ENCODE measurements at regions not wholly inside any gene's neighbourhood (a gene's known extent, or its start where the extent isn't known, plus 50 kb on each side); places are given as distances from the start of the nearest gene placed in this dataset.
"Not testable (repeated sequence)": the region's sequence is repeated elsewhere in the genome, so short reads cannot be mapped to it uniquely, and the experiment has no call there.

DNA sequence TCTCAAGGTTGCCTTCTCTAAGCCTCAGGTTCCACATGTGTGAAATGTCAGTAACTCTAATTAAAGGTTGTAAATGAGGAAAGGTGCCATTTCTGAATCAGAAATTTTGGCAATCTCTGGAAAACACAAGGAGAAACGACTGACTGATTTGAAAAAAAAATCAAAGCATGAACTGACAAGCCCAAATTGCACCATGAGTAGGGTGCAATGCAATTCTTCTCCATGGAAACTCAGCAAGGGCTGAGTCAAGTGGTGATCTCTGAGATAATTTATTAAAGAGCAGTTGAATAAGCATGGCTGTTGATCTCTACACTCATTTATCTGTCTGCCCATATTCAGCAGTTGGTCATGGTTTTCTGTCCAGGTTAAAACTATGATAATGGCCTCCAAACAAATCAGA is 201.6 kb upstream of the CMC1 start:
- no peak for DNase-seq

DNA sequence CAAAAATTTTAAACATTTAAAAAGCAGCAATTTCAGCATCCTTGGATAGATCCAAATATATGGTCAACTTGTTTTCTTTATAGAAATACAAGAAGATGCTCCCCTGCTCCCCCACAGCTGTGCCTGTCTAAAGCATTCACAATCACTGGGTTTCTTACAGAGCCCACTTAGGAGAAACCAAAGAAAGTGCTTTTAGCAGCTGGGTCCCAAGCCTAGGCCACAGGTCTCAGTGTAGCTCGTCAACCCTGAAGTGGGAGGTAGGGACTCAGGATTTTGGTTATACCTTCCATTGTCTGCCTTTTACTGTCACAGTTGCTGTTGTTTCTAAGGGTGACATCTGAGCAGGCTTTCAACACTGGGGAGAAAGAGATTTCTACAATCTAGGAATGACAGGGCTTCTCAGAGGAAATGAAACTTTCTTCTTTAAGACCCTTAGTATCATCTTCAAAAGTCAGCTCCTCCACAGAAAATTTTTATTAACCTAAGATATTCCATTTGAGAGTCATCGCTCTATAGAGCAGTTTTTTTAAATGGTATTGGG is 199.3 kb upstream of the CMC1 start:
- DNase-seq: no peak

DNA sequence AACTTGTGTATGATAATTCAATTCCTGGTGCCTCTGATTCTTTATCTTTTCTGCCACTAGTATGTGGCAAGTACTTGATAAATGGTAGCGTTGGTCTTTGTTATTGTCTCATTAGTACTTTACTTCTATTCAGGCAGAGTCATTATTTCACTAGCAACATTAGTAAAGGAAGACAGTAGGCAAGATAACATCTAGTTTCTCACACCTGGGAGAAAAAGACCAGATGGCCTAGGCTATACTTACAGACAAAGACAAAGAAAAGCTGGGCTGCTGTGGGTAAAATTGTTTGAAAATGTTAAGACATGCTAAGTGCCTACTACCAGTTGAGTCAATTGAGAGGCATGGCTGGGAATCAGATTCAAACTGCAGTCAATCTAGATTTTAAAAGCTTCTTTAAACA is 198.7 kb upstream of the CMC1 start:
- DNase-seq: no peak

DNA sequence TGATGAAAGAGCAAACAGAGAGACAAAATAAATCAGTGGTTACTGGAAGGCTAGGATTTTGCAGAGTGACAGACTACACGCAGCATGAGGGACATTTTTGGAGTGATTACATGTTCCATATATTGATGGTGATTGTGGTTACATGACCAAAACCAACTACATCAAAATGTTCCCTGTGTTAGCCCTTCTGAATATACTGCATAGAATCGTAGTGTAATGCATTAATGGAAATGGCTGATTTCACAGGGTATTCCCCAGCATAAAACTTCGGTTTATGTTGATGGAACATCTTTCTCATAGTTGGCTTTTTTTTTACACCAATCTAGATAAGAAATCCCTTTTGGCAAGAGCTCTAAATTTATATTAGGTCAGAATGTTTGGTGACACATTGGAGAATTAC is 191.3 kb upstream of the CMC1 start:
- no peak for DNase-seq

DNA sequence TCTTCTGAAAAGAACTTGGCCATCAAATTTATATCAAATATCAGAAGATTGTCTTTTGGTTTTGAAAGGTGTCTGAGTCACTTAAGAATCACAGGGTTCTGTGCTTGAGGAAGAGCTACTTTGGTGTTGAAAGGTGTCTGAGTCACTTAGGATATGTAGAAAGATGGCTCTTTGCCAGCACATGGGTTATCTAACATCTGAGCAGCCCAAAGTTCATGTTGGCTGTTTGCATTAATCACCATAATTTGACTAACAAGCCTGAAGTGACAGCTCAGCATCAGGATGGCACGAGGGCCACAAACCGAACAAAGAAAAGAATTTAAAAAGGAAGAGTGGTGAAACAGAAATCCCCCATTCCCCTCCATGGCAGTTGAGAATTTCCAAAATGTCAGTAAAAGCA is 190.5 kb upstream of the CMC1 start:
- peak; percentile 34 for DNase-seq

DNA sequence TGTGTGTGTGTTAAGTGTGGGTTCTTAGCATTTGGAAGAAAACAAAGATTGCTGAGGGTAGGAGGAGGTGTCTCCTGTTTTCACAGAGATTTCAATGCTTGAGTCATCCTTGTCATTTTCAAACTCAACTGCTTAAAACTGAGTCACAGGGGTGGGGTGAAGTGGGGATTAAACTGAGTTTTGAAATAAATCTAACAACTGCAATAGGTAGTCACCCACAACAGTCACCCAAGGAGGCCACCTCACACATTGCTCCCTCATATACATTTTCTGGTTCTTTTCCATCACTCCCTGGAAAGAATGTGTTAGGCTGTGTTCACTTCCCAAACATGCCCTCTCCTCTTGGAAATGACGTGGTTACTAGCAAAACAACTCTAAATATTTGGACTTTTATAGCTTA is 187.7 kb upstream of the CMC1 start:
- DNase-seq: peak in 1 of 2 experiments; percentile 28

DNA sequence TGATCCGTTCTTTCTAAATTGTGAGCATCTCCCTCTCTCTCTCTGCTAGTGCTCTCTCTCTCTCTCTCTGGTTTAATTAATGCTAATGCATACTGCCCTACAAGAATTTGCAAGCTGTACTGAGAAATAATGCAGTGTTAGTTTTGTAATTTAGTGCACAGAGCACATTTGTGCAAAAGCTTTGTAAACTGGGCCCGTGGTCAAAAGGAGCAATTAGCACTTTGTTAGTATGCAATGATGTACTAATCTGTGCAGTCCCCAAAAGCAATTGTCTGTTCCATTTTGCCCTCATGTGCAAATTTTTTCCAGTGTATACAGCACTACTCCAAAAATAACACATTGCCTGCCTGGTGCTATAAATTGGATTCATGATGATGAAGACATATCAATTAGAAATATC is 184.6 kb upstream of the CMC1 start:
- DNase-seq: no peak

DNA sequence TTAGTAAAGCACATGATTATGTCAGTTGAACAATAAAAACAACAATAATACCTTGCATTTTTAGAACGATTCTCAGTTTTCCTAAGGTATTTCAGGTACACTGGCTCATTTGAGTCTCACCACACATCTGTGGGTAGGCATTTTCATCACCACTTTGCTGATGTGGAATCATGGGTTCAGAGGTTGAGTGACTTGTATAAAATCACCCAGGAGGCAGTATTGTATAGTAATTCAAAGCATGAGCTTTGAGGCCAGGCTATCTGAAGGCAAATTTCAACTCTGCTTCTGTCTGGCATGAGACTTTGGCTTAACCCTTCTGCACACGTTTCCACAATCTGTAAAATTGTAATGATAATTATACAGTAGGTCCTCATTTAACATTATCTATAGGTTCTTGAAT is 183.9 kb upstream of the CMC1 start:
- DNase-seq: no peak

DNA sequence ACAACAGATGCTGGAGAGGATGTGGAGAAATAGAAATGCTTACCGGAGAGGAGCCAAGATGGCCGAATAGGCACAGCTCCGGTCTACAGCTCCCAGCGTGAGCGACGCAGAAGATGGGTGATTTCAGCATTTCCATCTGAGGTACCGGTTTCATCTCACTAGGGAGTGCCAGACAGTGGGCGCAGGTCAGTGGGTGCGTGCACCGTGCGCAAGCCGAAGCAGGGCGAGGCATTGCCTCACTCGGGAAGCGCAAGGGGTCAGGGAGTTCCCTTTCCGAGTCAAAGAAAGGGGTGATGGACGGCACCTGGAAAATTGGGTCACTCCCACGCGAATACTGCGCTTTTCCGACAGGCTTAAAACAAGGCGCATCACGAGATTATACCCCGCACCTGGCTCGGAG is 182.2 kb upstream of the CMC1 start:
- DNase-seq: not testable (repeated sequence)

DNA sequence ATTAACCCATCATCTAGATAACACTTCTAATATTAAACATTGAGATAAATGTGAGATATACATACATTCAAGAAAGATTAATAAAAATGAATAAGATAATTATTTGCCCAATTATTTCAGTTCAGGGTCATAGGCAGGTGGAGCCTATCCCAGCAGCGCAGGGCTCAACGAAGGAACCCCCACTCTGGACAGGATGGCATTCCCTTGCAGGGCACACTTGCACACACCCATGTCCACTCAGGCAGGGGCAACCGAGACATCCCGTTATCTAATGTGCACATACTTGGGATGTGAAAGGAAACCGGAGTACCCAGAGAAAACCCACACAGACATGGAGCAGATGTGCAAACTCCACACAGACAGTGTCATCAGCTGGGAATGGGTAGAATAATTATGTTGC is 175.4 kb upstream of the CMC1 start:
- no peak for DNase-seq

DNA sequence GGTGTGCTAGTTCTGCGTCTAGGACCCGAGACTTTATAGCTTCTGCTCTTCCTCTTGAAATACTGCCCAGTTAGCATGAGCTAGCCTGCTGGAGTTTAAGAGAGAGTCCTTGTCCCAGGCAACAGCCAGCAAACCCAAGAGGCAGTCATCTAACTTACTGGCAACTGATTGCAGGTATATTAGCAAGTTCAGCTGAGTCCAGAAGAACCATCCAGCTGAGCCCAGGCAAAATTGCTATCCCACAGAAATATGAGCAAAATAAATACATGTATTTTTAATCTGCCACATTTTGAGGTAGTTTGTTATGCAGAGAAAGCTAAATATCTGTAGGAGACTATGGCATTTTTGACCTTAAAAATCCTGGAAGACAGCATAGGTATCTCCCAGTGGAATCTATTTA is 174.4 kb upstream of the CMC1 start:
- no peak for DNase-seq

DNA sequence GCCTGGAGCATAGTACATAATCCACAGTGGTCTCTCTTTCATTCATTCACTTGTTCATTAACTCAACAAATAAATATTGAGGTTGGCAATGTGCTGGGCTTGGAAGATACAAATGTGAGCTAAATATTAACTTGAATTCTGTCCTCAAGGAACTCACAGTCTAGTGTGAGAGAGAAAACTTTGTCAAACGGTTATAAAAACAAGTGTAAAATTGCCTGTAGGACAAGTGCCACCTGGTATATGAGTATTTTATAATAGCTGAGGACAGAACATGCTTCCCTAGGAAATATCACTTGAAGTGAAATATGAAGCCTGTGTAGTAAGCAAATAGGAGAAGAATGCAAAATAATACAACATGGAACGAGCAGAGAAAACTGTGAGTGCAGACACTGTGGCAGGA is 173.1 kb upstream of the CMC1 start:
- no peak for DNase-seq

DNA sequence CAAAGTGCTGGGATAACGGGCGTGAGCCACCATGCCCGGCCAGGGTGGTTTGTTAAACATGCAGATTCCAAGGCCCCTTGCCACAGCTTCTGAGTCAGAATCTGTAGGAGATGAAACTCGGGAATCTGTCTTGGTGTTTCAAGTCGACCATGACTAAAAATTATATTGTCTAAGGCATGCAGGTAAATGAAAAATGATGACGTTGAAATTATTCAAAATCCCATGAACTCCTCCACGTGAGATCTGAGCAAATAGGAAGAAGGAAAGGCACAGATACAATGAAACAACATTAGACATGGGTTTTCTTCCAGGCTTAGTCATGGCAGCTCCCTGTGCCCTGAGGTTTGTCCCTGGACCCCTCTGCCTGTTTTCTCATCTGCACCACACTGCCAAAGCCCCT is 172.0 kb upstream of the CMC1 start:
- no peak for DNase-seq

DNA sequence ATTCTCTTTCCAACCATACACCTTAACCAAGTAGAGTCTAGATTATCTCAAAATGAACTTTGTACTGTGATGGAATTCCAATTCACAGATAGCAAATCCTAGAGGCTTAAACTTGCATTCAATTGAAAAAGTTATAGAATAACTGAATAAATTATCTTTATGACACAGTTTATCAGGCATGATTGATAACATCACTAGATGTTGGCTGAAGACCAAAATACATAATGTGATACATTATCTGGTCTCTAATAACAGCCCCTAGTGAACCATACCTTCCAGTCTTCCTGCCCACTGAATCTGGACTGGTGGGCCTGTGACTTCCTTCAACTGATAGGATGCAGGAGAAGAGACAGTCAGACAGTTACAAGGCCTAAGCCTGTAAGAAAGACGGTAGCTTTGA is 165.2 kb upstream of the CMC1 start:
- DNase-seq: no peak

DNA sequence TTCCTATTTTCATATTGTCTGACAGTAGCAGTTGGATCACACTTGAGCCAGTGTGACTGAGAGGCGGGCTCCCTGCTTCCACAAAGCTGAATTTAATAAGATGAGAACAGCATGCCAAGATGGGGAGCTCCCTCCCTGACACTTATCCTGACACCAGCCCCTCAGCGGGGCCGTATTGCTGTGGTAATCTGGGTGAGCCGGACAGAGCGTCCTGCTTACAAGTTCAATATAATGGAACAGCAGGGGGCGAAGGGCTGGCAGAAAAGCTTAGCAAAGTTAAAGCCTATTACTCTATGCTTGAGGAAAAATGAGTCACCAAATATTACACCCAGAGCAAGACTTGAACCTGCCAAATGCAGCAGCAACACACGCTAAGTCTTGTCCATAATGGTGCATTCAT is 163.8 kb upstream of the CMC1 start:
- DNase-seq: no peak

DNA sequence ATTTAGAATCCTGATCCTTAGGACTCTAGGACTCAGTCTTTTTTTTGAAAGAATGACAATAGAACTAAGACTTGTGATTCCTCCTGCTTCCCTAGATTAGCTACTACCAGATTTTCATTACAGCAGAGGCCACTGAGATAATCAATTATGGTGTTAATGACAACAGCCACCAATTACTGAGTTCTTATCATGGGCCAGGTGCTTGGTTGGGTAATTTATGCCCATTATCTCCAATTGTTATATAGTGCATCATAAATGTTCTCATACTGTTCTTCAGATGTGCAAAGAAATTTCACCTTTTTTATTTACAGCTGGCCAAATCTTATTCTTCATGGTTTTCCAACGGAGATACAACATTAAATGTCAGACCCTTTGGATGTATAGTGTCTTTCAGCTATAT is 162.9 kb upstream of the CMC1 start:
- no peak for DNase-seq

DNA sequence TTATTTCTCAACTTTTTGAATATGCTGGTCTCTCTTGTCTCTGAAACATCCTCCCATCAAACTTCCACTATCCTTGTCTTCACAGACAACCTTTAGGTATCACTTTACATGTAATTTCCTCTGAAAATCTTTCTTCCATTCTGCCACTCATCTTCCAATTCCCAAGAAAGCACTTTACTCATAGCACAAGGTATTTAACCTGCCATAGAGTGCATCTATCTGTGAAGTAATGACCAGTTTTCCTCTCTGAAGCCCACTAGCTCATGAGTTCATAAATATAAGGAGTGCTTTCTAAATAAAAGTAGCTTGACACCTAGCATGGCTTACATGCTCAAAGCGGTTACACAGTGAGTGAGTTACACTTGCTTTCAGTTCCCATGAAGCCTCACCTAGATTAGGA is 160.7 kb upstream of the CMC1 start:
- no peak for DNase-seq

DNA sequence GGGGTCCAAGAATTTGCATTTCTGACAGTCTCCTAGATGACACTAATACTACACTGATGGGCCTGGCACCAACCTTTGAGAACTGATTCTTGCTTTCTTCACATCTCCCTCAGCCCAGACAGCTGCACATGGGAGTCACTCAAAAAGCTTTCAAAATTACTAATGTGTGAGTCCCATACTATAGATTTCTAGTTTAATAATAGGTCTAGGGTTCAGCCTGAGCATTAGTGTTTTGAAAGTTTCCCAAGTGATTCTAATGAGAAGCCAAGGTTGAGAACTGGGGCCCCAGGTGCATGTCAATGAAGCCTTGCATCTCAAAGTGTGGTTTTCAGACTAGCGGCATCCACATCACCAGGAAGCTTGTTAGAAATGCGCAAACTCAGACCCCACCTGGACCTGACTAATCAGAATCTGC is 159.9 kb upstream of the CMC1 start:
- DNase-seq: no peak

DNA sequence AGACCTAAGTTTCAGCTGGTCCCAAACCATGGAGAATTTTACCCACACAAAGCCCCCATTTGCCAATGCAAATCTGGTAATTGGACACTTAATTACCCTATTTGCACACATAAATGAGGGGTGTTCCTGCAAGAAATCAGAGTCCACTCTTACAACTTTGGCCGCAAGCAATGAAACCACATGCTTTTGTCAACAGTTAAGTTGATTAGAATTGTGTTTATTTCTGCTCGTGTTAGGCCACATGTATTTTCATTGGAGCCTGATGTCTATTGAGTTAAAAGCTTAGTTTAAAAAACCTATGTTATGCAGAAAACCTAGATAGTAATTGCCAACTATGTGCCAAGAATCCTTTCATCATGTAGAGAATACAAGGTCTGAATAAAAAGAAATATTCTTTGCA is 153.8 kb upstream of the CMC1 start:
- no peak for DNase-seq

DNA sequence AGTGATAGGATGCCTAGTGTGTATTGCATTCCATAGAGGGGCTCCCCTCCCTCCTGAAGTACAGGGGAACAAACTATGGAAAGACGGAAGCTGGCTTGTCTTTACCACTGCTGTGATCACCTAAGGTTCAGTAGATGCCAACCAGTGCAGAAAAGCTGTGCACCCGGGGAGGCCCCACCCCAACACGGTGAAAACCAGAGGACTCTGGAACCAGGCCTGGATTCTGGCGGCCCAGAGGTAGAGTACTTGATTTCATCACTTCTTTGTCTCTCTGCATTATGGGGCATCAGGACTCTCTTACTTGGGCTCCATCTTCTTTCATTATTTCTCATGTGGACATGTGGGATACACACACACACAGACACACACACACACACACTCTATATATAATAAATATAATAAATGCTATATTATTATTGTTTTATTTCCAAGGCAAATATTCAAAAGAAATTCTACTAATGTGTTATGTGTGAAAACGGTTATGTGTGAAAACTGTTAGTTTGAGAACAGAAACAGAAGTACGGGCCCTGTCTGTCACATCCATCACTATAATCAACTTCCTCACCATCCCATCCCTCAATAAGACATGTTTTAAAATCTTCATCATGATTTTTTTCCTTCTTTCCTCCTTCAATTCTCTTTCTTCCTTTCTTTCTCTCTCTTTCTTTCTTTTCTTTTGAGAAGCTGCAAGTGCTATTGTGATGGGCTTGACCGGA is 152.4 kb upstream of the CMC1 start:
- no peak for DNase-seq

DNA sequence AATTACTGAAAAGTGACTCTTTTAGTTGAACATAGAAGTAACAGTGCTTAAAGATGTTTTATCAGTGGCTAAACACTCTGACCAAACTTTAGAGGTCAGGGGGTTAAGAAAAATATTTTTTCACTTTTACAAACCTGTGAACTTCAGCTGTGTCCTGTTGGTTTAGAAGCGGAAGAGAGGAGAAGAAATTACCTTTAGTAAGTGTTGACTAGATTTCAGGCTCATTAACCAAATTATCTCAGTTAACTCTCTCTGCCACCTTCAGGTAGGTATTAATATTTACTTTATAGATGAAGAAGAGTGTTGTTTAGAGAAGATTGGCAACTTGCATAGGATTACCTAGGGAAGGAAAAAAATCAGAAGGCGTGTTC is 151.9 kb upstream of the CMC1 start:
- DNase-seq: no peak

DNA sequence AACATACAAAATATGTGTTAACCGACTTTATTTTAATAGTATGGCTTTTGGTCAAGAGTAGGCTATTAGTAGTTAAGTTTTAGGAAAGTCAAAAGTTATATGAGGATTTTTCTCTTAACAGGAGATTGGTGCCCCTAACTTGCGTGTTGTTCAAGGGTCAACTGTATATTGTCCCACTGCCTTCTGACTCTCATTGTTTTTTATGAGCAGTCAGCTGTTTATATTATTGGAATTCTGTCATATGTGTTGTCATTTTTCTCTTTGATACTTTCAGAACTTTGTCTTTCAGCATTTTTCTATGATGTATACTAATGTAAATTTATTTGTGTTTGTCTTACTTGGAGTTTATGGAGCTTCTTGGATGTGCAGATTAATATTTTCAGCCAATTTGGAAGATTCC is 142.1 kb upstream of the CMC1 start:
- no peak for DNase-seq

DNA sequence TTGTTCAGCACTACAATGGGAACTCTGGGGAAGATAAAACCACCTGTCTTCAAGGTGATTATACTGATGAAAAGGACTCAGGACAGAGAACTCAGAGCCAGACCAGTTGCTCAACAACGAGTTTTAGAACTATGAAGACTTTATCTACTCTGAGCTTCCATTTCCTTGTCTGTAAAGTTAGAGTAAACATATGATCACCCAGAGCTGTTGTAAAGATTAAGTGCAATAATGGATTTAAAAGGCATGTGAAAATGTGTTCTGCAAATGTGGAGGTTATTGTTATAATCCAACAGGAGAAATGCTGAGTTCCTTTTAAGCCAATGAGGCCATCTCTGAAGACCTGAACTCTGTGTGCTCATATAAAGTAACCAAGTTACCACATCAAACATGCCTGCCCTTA is 139.7 kb upstream of the CMC1 start:
- DNase-seq: no peak

DNA sequence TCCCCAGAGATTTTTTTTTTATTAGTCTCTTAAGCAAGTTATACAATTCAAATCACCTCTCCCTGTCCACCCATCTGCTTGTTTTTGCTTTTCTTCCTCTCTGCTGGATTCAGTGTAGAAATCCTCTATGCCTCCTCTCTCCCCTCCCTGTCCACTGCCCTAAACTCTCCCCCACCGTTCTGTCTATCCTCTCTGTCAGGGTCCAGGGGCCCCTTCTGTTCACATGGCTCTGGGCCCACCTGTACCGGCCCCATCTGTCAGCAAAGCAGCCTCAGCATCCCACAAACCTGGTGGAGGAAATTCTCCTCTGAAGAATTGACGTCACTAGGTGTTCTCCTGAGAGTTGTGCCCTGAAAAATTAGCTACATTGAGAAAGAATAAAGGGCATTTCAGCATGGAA is 137.6 kb upstream of the CMC1 start:
- no peak for DNase-seq

DNA sequence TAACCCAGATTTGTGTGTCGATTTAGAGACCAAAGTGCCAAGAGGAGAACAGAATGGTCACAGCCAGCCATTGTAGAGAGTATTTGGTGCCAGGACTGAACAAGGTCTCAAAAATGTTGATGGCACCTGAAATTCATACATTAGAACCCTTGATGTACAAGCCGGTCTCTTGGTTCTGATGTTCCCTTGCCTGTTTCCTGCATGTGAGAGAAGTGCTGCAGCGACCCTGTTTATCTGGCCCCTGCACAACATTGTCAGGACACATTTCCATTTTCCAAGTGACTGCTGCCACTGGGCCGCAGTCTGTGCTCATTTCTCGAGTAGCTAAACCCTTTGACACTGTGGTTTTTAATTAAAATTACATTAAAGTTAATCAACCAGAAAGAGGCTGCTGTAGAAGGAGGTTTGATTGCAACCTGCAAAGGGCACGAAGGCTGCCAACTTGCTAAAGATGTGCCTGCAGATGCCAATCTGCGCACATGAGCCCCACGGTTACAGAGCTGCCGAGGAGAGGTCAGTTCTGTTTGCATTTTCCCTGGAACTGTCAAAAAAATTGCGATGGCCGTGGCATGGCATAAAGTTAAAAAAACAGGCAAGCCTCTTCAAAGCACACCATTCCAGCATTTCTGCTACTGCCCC is 136.4 kb upstream of the CMC1 start:
- DNase-seq: no peak

Data from activated T-cell treated with anti-CD3 and anti-CD28 coated beads, Interleukin-2, amount 50 U/mL, for 48 hours (primary cell).